ENCODE measurements at regions not wholly inside any gene's neighbourhood (a gene's known extent, or its start where the extent isn't known, plus 50 kb on each side); places are given as distances from the start of the nearest gene placed in this dataset.

GRCh38 chr15:99509686-99510461 is 55.9 kb upstream of the MEF2A start:
- Mint-ChIP-seq H3K4me3 (no peak overlapping the region), H3K4me1 (peaks cover 10% of the 10 kb centered on the region), H3K9me3 (no peaks in the 10 kb centered on the region), H3K27me3 (ENCODE audit: low read depth) (peaks cover 4% of the 10 kb centered on the region), H3K27ac (no peak overlapping the region), H3K36me3 (no peaks in the 10 kb centered on the region)
- TF ChIP-seq, protein P1, sequence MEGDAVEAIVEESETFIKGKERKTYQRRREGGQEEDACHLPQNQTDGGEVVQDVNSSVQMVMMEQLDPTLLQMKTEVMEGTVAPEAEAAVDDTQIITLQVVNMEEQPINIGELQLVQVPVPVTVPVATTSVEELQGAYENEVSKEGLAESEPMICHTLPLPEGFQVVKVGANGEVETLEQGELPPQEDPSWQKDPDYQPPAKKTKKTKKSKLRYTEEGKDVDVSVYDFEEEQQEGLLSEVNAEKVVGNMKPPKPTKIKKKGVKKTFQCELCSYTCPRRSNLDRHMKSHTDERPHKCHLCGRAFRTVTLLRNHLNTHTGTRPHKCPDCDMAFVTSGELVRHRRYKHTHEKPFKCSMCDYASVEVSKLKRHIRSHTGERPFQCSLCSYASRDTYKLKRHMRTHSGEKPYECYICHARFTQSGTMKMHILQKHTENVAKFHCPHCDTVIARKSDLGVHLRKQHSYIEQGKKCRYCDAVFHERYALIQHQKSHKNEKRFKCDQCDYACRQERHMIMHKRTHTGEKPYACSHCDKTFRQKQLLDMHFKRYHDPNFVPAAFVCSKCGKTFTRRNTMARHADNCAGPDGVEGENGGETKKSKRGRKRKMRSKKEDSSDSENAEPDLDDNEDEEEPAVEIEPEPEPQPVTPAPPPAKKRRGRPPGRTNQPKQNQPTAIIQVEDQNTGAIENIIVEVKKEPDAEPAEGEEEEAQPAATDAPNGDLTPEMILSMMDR (IDR thresholded peaks at IDR 0.05; ENCODE audit: unreplicated experiment), result no peak
- DNase-seq (ENCODE audit: low spot score in 2 of 2, unreplicated experiment in 2 of 2), result no peak

DNA sequence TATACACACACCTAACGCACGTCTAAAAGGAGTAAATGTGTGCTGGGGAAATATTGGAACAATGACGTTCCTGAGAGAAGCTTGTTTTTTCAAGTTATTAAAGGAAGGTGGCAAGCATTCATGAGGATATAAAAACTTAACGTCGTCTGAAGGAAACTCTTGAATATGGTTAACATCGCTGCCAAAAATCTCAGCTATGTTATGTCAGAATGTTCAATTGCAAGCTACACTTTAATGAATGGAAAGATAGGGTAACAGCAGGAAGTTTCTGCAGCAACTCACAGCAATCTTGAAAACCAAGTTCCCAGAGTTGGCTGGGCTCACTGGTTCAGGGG is 54.3 kb upstream of the MEF2A start:
- Mint-ChIP-seq H3K9me3 (no peaks in the 10 kb centered on the region), H3K4me1 (peaks cover 10% of the 10 kb centered on the region), H3K36me3 (no peaks in the 10 kb centered on the region), H3K27ac (no peak overlapping the region), H3K27me3 (ENCODE audit: low read depth) (peaks cover 4% of the 10 kb centered on the region), H3K4me3 (no peak overlapping the region)
- DNase-seq (ENCODE audit: low spot score in 2 of 2, unreplicated experiment in 2 of 2), result no peak
- TF ChIP-seq, protein P1 (IDR thresholded peaks at IDR 0.05; ENCODE audit: unreplicated experiment), result no peak

GRCh38 chr15:99511866-99512661 is 53.7 kb upstream of the MEF2A start:
- H3K9me3 Mint-ChIP-seq, result no peaks in the 10 kb centered on the region

GRCh38 chr15:99514306-99514705 is 51.5 kb upstream of the MEF2A start:
- H3K4me1 Mint-ChIP-seq, result no peaks in the 10 kb centered on the region
- peaks cover 4% of the 10 kb centered on the region for H3K27me3 Mint-ChIP-seq (ENCODE audit: low read depth)
- no peak for DNase-seq (ENCODE audit: low spot score in 2 of 2, unreplicated experiment in 2 of 2)
- no peak overlapping the region for H3K27ac Mint-ChIP-seq
- no peaks in the 10 kb centered on the region for H3K9me3 Mint-ChIP-seq
- no peaks in the 10 kb centered on the region for H3K36me3 Mint-ChIP-seq
- TF ChIP-seq, protein P1 (IDR thresholded peaks at IDR 0.05; ENCODE audit: unreplicated experiment), result no peak
- H3K4me3 Mint-ChIP-seq, result no peak overlapping the region

More at GRCh38 chr15:99511866-99512661, 53.7 kb upstream of the MEF2A start:
- H3K36me3 Mint-ChIP-seq, result no peaks in the 10 kb centered on the region
- peaks cover 4% of the 10 kb centered on the region for H3K27me3 Mint-ChIP-seq (ENCODE audit: low read depth)
- H3K4me3 Mint-ChIP-seq, result no peak overlapping the region
- no peak for DNase-seq (ENCODE audit: low spot score in 2 of 2, unreplicated experiment in 2 of 2)
- peaks cover 10% of the 10 kb centered on the region for H3K4me1 Mint-ChIP-seq
- TF ChIP-seq, protein P1 (IDR thresholded peaks at IDR 0.05; ENCODE audit: unreplicated experiment), result no peak
- H3K27ac Mint-ChIP-seq, result no peak overlapping the region

Data from mesothelial cell of epicardium (in vitro differentiated cells).